ENCODE measurements at regions not wholly inside any gene's neighbourhood (a gene's known extent, or its start where the extent isn't known, plus 50 kb on each side); places are given as distances from the start of the nearest gene placed in this dataset.

DNA sequence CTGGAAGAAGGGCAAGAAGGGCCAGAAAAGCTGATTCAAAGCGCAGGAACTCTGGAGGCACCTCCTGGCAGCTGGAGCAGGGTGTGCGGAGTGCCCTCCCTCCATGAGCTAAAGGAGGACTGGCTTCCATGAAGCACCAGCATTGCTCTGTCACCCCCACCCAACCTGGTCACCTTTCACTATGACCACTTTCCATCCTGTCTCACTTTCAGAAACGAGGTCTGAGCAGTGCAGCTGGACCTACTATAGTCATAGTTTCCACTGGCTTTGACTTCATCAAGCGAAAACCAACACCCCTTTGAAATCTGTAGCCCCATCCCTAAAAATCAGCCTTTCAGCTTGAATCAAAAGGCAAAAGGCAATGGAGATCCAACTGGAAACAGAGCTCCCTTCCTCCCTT lies 84.8 kb upstream of the CACNA1E start:
- Histone ChIP-seq H3K27me3 (no peaks in the 10 kb centered on the region), H3K27ac (no peak overlapping the region), H3K9me3 (no peaks in the 10 kb centered on the region), H3K36me3 (no peaks in the 10 kb centered on the region), H3K4me1 (no peaks in the 10 kb centered on the region), H3K4me3 (no peak overlapping the region)
- no peak for ATAC-seq
- TF ChIP-seq POLR2AphosphoS5 (IDR thresholded peaks at IDR 0.05) (no peak), EP300 (IDR thresholded peaks at IDR 0.05) (no peak), POLR2A (IDR thresholded peaks at IDR 0.05) (no peak)
- TF ChIP-seq, protein P1, sequence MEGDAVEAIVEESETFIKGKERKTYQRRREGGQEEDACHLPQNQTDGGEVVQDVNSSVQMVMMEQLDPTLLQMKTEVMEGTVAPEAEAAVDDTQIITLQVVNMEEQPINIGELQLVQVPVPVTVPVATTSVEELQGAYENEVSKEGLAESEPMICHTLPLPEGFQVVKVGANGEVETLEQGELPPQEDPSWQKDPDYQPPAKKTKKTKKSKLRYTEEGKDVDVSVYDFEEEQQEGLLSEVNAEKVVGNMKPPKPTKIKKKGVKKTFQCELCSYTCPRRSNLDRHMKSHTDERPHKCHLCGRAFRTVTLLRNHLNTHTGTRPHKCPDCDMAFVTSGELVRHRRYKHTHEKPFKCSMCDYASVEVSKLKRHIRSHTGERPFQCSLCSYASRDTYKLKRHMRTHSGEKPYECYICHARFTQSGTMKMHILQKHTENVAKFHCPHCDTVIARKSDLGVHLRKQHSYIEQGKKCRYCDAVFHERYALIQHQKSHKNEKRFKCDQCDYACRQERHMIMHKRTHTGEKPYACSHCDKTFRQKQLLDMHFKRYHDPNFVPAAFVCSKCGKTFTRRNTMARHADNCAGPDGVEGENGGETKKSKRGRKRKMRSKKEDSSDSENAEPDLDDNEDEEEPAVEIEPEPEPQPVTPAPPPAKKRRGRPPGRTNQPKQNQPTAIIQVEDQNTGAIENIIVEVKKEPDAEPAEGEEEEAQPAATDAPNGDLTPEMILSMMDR (IDR thresholded peaks at IDR 0.05): no peak
- WGBS, 2 donors (ENCODE audit: low coverage in 1 of 2): 92 to 93% methylated on average over 2 to 3 of the region's 4 CpGs

DNA sequence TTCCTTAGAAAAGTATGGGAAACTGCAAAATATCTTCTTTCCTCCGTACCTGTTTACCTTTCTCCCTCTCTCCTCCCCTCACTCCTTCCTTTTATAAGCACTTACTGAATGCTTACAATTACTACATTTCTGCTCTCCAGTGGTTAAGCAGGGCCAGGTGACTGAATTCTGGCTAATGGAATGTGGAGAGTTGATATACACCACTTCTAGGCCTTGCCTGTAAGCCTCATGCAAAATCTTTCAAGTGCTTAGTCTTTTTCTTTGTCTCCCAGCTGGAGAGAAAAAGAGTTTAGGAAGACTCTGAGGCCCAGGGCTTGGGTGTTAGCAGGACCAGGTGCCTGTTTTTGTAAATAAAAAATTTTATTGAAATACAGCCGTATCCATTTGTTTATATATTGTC lies 77.7 kb upstream of the CACNA1E start:
- Histone ChIP-seq H3K9me3 (no peaks in the 10 kb centered on the region), H3K27me3 (no peaks in the 10 kb centered on the region), H3K4me3 (no peak overlapping the region), H3K4me1 (no peaks in the 10 kb centered on the region), H3K36me3 (no peaks in the 10 kb centered on the region), H3K27ac (no peak overlapping the region)
- ATAC-seq: no peak
- TF ChIP-seq, protein P1 (IDR thresholded peaks at IDR 0.05): no peak
- TF ChIP-seq POLR2AphosphoS5 (IDR thresholded peaks at IDR 0.05) (no peak), EP300 (IDR thresholded peaks at IDR 0.05) (no peak), POLR2A (IDR thresholded peaks at IDR 0.05) (no peak)
- WGBS, 2 donors (ENCODE audit: low coverage in 1 of 2): 50 to 62% methylated on average over 1 to 2 of the region's 2 CpGs

DNA sequence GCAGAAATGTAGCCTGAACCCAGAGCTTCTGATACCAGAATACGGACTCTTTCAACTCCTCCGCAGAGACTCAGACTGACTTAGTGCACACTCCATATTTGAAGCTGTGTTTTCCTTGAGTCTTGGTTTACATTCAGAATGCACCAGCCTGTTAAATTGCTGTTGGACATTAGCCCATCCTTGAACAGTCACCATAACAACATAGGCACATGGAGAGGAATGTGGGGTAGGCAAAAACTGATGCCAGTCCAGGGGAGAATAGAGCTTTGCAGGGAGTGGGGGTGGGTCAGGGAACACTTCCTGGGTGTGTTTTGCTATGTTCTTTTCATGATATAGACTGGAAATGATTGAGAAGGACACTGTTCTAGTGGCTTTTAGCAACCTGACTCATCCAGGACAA lies 76.3 kb upstream of the CACNA1E start:
- no peak for TF ChIP-seq EP300 (IDR thresholded peaks at IDR 0.05)
- TF ChIP-seq, protein P1 (IDR thresholded peaks at IDR 0.05): no peak
- TF ChIP-seq POLR2A (IDR thresholded peaks at IDR 0.05): no peak
- TF ChIP-seq POLR2AphosphoS5 (IDR thresholded peaks at IDR 0.05): no peak
- no peaks in the 10 kb centered on the region for H3K27me3 ChIP-seq
- ATAC-seq: no peak
- H3K27ac ChIP-seq: no peak overlapping the region
- H3K36me3 ChIP-seq: no peaks in the 10 kb centered on the region
- no peaks in the 10 kb centered on the region for H3K4me1 ChIP-seq
- H3K4me3 ChIP-seq: no peak overlapping the region
- no peaks in the 10 kb centered on the region for H3K9me3 ChIP-seq
- 49 to 50% methylated on average over 1 to 2 of the region's 2 CpGs for WGBS, 2 donors (ENCODE audit: low coverage in 1 of 2)

DNA sequence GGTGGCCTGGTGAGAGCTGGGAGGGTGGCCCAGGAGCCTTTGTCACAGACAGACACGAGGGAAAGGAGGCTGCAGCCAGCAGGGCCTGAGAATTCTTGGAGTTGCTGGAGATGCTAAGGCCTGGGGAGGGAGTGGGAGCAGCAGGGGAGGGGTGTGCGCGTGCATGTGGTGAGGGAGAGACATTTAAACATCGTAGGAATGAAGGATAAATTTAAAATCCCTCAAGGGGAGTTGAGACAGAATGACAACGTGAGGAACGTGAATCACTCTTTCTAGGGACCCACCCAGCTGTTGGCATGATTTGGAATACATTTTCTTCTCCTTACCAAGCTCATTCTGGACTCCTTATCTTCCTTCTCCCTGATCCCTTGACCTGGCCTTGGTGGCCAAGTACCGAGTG lies 73.3 kb upstream of the CACNA1E start:
- TF ChIP-seq, protein P1 (IDR thresholded peaks at IDR 0.05): no peak
- TF ChIP-seq EP300 (IDR thresholded peaks at IDR 0.05) (no peak), POLR2A (IDR thresholded peaks at IDR 0.05) (no peak), POLR2AphosphoS5 (IDR thresholded peaks at IDR 0.05) (no peak)

DNA sequence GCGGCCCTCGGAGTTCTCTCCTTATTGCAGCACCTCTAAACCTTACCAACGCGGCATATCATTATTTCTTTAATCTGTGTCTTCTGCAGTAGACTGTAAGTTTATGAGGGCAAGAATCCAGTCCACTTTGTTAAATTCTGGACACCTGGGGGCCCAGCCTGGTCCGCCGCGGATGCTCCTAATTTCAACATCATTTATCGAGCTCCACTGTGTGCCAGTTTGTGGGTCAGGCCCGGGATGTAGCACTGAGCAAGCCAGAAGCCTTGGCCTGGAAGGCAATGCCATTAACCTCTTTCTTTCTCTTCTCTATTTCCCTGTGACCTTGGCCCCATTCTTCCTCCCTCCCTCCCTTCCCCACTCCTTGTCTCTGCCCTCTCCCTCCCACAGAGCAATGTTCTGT lies 70.6 kb upstream of the CACNA1E start:
- Histone ChIP-seq H3K36me3 (no peaks in the 10 kb centered on the region), H3K27ac (no peak overlapping the region), H3K9me3 (no peaks in the 10 kb centered on the region), H3K27me3 (no peaks in the 10 kb centered on the region), H3K4me3 (no peak overlapping the region), H3K4me1 (no peaks in the 10 kb centered on the region)
- WGBS, 2 donors (ENCODE audit: low coverage in 1 of 2): 94 to 97% methylated on average over 5 to 9 of the region's 9 CpGs
- TF ChIP-seq POLR2AphosphoS5 (IDR thresholded peaks at IDR 0.05) (no peak), EP300 (IDR thresholded peaks at IDR 0.05) (no peak), POLR2A (IDR thresholded peaks at IDR 0.05) (no peak)
- TF ChIP-seq, protein P1 (IDR thresholded peaks at IDR 0.05): no peak
- no peak for ATAC-seq

More for the DNA sequence above, 73.3 kb upstream of the CACNA1E start:
- no peak for ATAC-seq
- Histone ChIP-seq H3K27me3 (no peaks in the 10 kb centered on the region), H3K27ac (no peak overlapping the region), H3K4me3 (no peak overlapping the region), H3K36me3 (no peaks in the 10 kb centered on the region), H3K4me1 (no peaks in the 10 kb centered on the region), H3K9me3 (no peaks in the 10 kb centered on the region)
- WGBS, 2 donors (ENCODE audit: low coverage in 1 of 2): 77 to 79% methylated on average over 6 to 7 of the region's 7 CpGs

Data from gastroesophageal sphincter (tissue), 4 donors.